ENCODE measurements at regions not wholly inside any gene's neighbourhood (a gene's known extent, or its start where the extent isn't known, plus 50 kb on each side); places are given as distances from the start of the nearest gene placed in this dataset.
"Not testable (repeated sequence)": the region's sequence is repeated elsewhere in the genome, so short reads cannot be mapped to it uniquely, and the experiment has no call there.

- Histone ChIP-seq H3K79me2 (ENCODE audit: insufficient read depth, low read length) (no peaks in the 10 kb centered on the region), H3K4me1 (ENCODE audit: insufficient read depth, low read length, poor library complexity, severe bottlenecking) (peaks cover 8% of the 10 kb centered on the region), H3K36me3 (ENCODE audit: insufficient read depth, low read length) (no peaks in the 10 kb centered on the region), H3F3A (ENCODE audit: low read depth) (no peaks in the 10 kb centered on the region), H2AFZ (ENCODE audit: low read length) (no peak overlapping the region), H3K27me3 (ENCODE audit: insufficient read depth, low read length, poor library complexity, severe bottlenecking) (no peaks in the 10 kb centered on the region), H3K9me2 (replicated peaks; ENCODE audit: low read depth, low read length) (no peaks in the 10 kb centered on the region), H3K9me3 (ENCODE audit: insufficient read depth, low read depth, low read length) (no peaks in the 10 kb centered on the region), H3K4me2 (ENCODE audit: low read depth, low read length, poor library complexity, severe bottlenecking) (no peak overlapping the region), H4K20me1 (ENCODE audit: insufficient read depth, low read length, poor library complexity, severe bottlenecking) (no peaks in the 10 kb centered on the region), H3K9ac (ENCODE audit: low read depth, low read length, poor library complexity, severe bottlenecking) (no peak overlapping the region), H3K4me3 (ENCODE audit: low read length, poor library complexity, severe bottlenecking) (no peak overlapping the region)
- TF ChIP-seq CTCF (conservative IDR thresholded peaks at IDR 0.05; ENCODE audit: low read length) (no peak), EZH2phosphoT487 (IDR thresholded peaks at IDR 0.05; ENCODE audit: borderline replicate concordance) (no peak)
Observed at GRCh38 chr3:194910414-194910984, 224.8 kb downstream of the FAM43A start.

- Histone ChIP-seq H3F3A (ENCODE audit: low read depth) (no peaks in the 10 kb centered on the region), H3K27me3 (ENCODE audit: insufficient read depth, low read length, poor library complexity, severe bottlenecking) (no peaks in the 10 kb centered on the region), H3K4me3 (ENCODE audit: low read length, poor library complexity, severe bottlenecking) (no peak overlapping the region)
Observed at GRCh38 chr3:194913316-194913715, 227.6 kb downstream of the FAM43A start.

GRCh38 chr3:194924889-194925288 lies 239.2 kb downstream of the FAM43A start:
- not testable (repeated sequence) for H3K9ac ChIP-seq (ENCODE audit: low read depth, low read length, poor library complexity, severe bottlenecking); H3K4me3 ChIP-seq (ENCODE audit: low read length, poor library complexity, severe bottlenecking); H3K9me2 ChIP-seq (replicated peaks; ENCODE audit: low read depth, low read length); H3K4me1 ChIP-seq (ENCODE audit: insufficient read depth, low read length, poor library complexity, severe bottlenecking); H2AFZ ChIP-seq (ENCODE audit: low read length); H4K20me1 ChIP-seq (ENCODE audit: insufficient read depth, low read length, poor library complexity, severe bottlenecking); H3K27me3 ChIP-seq (ENCODE audit: insufficient read depth, low read length, poor library complexity, severe bottlenecking); H3K36me3 ChIP-seq (ENCODE audit: insufficient read depth, low read length); H3K9me3 ChIP-seq (ENCODE audit: insufficient read depth, low read depth, low read length); H3K79me2 ChIP-seq (ENCODE audit: insufficient read depth, low read length); H3F3A ChIP-seq (ENCODE audit: low read depth); H3K4me2 ChIP-seq (ENCODE audit: low read depth, low read length, poor library complexity, severe bottlenecking)

More at GRCh38 chr3:194913316-194913715, 227.6 kb downstream of the FAM43A start:
- Histone ChIP-seq H3K9me2 (replicated peaks; ENCODE audit: low read depth, low read length) (no peaks in the 10 kb centered on the region), H3K9me3 (ENCODE audit: insufficient read depth, low read depth, low read length) (no peaks in the 10 kb centered on the region), H3K36me3 (ENCODE audit: insufficient read depth, low read length) (no peaks in the 10 kb centered on the region), H3K4me1 (ENCODE audit: insufficient read depth, low read length, poor library complexity, severe bottlenecking) (no peaks in the 10 kb centered on the region), H3K4me2 (ENCODE audit: low read depth, low read length, poor library complexity, severe bottlenecking) (no peak overlapping the region), H4K20me1 (ENCODE audit: insufficient read depth, low read length, poor library complexity, severe bottlenecking) (no peaks in the 10 kb centered on the region), H2AFZ (ENCODE audit: low read length) (no peak overlapping the region), H3K9ac (ENCODE audit: low read depth, low read length, poor library complexity, severe bottlenecking) (no peak overlapping the region), H3K79me2 (ENCODE audit: insufficient read depth, low read length) (no peaks in the 10 kb centered on the region)
- TF ChIP-seq CTCF (conservative IDR thresholded peaks at IDR 0.05; ENCODE audit: low read length) (no peak), EZH2phosphoT487 (IDR thresholded peaks at IDR 0.05; ENCODE audit: borderline replicate concordance) (no peak)

- Histone ChIP-seq H3K9me3 (ENCODE audit: insufficient read depth, low read depth, low read length) (no peaks in the 10 kb centered on the region), H3K79me2 (ENCODE audit: insufficient read depth, low read length) (no peaks in the 10 kb centered on the region), H3K9me2 (replicated peaks; ENCODE audit: low read depth, low read length) (no peaks in the 10 kb centered on the region), H3K4me2 (ENCODE audit: low read depth, low read length, poor library complexity, severe bottlenecking) (no peak overlapping the region), H2AFZ (ENCODE audit: low read length) (no peak overlapping the region), H3K4me3 (ENCODE audit: low read length, poor library complexity, severe bottlenecking) (no peak overlapping the region), H4K20me1 (ENCODE audit: insufficient read depth, low read length, poor library complexity, severe bottlenecking) (no peaks in the 10 kb centered on the region), H3K9ac (ENCODE audit: low read depth, low read length, poor library complexity, severe bottlenecking) (no peak overlapping the region), H3K4me1 (ENCODE audit: insufficient read depth, low read length, poor library complexity, severe bottlenecking) (no peaks in the 10 kb centered on the region), H3K36me3 (ENCODE audit: insufficient read depth, low read length) (no peaks in the 10 kb centered on the region), H3F3A (ENCODE audit: low read depth) (no peaks in the 10 kb centered on the region), H3K27me3 (ENCODE audit: insufficient read depth, low read length, poor library complexity, severe bottlenecking) (no peaks in the 10 kb centered on the region)
- TF ChIP-seq EZH2phosphoT487 (IDR thresholded peaks at IDR 0.05; ENCODE audit: borderline replicate concordance): no peak
- TF ChIP-seq CTCF (conservative IDR thresholded peaks at IDR 0.05; ENCODE audit: low read length): no peak
Observed at GRCh38 chr3:194925614-194926013, 239.9 kb downstream of the FAM43A start.

Measured in Loucy (cell line).